IPS-20b (cell line): ENCODE measurements at regions not wholly inside any gene's neighbourhood (a gene's known extent, or its start where the extent isn't known, plus 50 kb on each side); places are given as distances from the start of the nearest gene placed in this dataset.
"Not testable (repeated sequence)": the region's sequence is repeated elsewhere in the genome, so short reads cannot be mapped to it uniquely, and the experiment has no call there.

ENCODE experiments used
- H3K27ac ChIP-seq: one replicate; pipeline ENCODE4 v1.5.1; 2013; ENCODE audit warnings: low read length
- H3K27me3 ChIP-seq: 2 replicates; pipeline ENCODE4 v1.6.1; 2013; ENCODE audit warnings: mild to moderate bottlenecking, low read length, inconsistent platforms; ENCODE audit not compliant: insufficient read depth
- H3K36me3 ChIP-seq: 2 replicates; pipeline ENCODE4 v1.6.1; 2013; ENCODE audit warnings: low read depth, mild to moderate bottlenecking, inconsistent platforms, low read length, moderate library complexity; ENCODE audit not compliant: insufficient read depth
- H3K4me1 ChIP-seq: 2 replicates; pipeline ENCODE4 v1.6.1; 2013; ENCODE audit warnings: mild to moderate bottlenecking, control low read depth, inconsistent platforms, low read length, moderate library complexity; ENCODE audit not compliant: insufficient read depth
- H3K4me3 ChIP-seq: 2 replicates; pipeline ENCODE4 v1.5.1; 2013; ENCODE audit warnings: mild to moderate bottlenecking, low read length, inconsistent platforms
- H3K9ac ChIP-seq: 2 replicates; pipeline ENCODE4 v1.6.1; 2013; ENCODE audit warnings: low read depth, mild to moderate bottlenecking, inconsistent platforms, low read length, moderate library complexity
- H3K9me3 ChIP-seq: 2 replicates; pipeline ENCODE4 v1.6.1; 2013; ENCODE audit warnings: mild to moderate bottlenecking, low read depth, low read length, inconsistent platforms; ENCODE audit not compliant: insufficient read depth

DNA sequence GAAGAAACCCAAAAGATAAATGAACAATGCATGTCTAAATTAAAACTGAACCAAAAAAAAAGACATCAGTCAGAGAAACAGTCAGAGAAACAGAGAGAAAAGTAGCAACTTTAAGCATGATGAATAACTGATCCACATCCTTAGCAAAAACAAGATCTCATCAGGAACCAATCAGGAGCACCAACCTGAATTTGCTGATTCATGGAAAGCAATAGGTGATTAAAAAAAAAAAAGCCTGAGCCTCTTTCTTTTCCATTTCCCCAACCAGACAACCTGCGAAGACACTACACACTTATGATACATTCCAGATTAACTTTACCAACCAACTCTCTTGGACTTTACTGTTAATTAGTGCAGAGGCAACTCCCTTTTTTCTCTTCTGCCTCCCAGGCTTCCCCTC is 112.7 kb upstream of the TAS2R1 start:
- no peak overlapping the region for H3K27ac ChIP-seq
- no peak overlapping the region for H3K9ac ChIP-seq
- H3K4me3 ChIP-seq: no peak overlapping the region
- no peaks in the 10 kb centered on the region for H3K4me1 ChIP-seq
- H3K9me3 ChIP-seq: no peaks in the 10 kb centered on the region
- H3K27me3 ChIP-seq: no peaks in the 10 kb centered on the region
- H3K36me3 ChIP-seq: no peaks in the 10 kb centered on the region

DNA sequence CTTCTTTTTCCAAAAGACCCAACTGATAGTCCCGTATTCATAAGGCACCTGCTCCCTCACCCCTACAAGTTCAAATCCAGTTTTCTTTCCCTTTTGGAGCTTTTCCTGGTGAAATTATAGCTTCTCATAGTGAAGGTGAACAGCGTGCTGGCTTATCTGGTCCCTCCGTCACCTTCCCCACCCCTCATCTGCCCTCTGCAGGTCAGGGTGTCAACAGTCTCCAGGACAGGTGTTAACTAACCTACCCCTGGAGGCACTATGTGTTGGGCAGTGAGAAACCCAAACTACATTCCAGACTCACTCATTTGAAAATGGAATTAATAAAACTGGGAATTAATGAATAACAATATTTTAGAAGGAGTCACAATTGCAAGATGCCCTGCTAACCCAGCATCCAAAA is 109.0 kb upstream of the TAS2R1 start:
- no peak overlapping the region for H3K4me3 ChIP-seq
- no peaks in the 10 kb centered on the region for H3K9me3 ChIP-seq
- no peak overlapping the region for H3K27ac ChIP-seq
- H3K27me3 ChIP-seq: no peaks in the 10 kb centered on the region
- H3K36me3 ChIP-seq: no peaks in the 10 kb centered on the region
- H3K4me1 ChIP-seq: no peaks in the 10 kb centered on the region
- no peak overlapping the region for H3K9ac ChIP-seq

DNA sequence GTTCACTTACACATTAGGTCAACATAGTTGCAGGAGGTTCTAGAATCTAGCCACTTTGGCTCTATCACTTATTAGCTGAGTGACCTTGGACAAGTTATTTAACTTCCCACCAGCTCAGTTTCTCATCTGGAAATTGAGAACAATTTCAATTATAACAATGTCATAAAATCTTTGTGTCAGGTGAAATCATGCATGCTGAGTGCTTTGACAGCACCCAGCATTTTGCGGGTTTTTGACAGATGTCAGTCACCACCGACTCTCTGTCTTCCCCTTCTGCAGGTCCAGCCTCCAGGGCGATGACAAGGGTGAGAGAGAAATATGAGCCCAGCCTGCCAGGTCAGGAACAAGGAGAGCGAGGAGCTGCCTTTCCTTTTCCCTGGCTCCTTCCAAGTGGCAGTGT is 107.1 kb upstream of the TAS2R1 start:
- Histone ChIP-seq H3K9ac (no peak overlapping the region), H3K9me3 (no peaks in the 10 kb centered on the region), H3K27ac (no peak overlapping the region), H3K4me3 (no peak overlapping the region), H3K4me1 (no peaks in the 10 kb centered on the region), H3K36me3 (no peaks in the 10 kb centered on the region), H3K27me3 (no peaks in the 10 kb centered on the region)

DNA sequence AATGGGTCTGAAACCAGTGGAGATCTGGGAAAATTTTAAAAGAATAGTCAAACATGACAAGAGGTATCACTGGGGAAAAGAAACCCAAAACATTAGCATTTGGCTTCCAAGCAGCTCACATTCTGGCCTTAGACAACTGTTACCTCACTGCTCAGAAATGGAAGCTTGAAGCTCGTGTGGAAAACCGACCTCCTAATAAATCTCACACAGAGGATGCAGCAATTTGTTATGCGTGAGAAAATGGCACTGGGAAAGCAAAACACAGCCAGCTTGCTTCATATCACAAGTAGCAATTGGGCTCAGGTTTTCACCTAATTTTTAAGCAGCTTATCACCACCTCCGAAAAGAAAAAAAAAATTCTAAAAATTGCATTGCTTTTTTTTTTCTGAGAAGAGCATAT is 103.3 kb upstream of the TAS2R1 start:
- no peaks in the 10 kb centered on the region for H3K9me3 ChIP-seq

DNA sequence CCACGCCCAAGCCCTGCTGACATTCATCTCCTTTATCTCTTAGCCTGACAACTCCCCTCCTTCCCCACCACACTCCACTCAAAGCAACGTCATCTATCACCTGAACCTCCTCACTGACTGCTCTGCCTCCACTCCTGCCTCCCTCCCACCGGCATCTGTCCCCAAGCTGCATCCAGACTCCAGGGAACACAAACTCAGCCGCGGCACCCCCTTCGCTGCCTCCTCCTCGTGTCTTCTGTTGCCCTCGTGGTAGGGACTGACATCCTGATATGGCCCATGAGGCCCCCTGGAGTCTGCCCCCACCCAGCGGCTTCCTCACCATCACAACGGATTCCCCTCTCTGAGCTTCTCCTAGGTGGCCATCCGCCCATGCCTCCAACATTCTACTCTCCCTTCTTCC is 101.0 kb upstream of the TAS2R1 start:
- H3K27me3 ChIP-seq: no peaks in the 10 kb centered on the region
- no peaks in the 10 kb centered on the region for H3K4me1 ChIP-seq
- no peak overlapping the region for H3K4me3 ChIP-seq
- H3K27ac ChIP-seq: no peak overlapping the region
- no peaks in the 10 kb centered on the region for H3K36me3 ChIP-seq
- H3K9me3 ChIP-seq: no peaks in the 10 kb centered on the region
- H3K9ac ChIP-seq: no peak overlapping the region

More for the DNA sequence above, 103.3 kb upstream of the TAS2R1 start:
- Histone ChIP-seq H3K36me3 (no peaks in the 10 kb centered on the region), H3K27ac (no peak overlapping the region), H3K27me3 (no peaks in the 10 kb centered on the region), H3K9ac (no peak overlapping the region), H3K4me1 (no peaks in the 10 kb centered on the region), H3K4me3 (no peak overlapping the region)

DNA sequence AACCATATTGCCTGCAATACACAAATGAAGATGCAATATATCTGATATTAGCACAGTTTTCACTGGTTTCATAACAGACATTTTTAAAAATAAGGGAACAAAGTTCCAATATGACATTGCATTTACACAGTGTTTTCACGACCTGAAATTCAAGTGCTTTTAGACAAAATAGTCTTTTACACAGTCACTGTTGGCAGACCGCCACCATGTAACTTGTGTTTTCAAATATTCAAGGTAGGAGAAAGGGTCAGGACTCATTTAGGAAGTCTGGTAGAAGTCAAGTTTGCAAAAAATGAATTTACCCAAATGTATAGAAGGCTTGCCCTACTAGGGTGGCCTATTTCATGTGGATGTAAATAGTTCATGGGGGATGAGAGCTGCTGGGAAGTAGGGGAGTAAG is 98.1 kb upstream of the TAS2R1 start:
- no peaks in the 10 kb centered on the region for H3K9me3 ChIP-seq
- no peak overlapping the region for H3K9ac ChIP-seq
- H3K4me3 ChIP-seq: no peak overlapping the region
- no peak overlapping the region for H3K27ac ChIP-seq
- no peaks in the 10 kb centered on the region for H3K4me1 ChIP-seq
- no peaks in the 10 kb centered on the region for H3K27me3 ChIP-seq
- H3K36me3 ChIP-seq: no peaks in the 10 kb centered on the region

DNA sequence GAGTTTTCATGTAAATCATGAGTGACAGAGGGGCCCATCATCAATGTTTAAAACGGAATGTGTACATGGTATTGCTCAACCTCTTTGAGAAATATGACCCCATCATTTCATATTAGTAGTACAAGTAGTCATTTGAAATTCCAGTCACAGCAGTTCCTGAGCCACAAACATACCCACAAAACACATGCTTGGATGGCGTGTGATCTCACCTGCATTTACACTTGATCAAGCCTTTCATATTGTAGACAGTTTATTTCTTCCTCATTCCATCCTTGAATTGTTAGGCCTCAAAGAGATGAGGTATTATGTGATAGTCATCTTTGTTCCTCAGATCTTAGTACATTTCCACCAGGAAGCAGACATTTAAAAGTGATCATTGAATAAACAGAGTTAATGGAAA is 96.8 kb upstream of the TAS2R1 start:
- Histone ChIP-seq H3K4me1 (no peaks in the 10 kb centered on the region), H3K36me3 (no peaks in the 10 kb centered on the region), H3K27ac (no peak overlapping the region), H3K27me3 (no peaks in the 10 kb centered on the region), H3K9me3 (no peaks in the 10 kb centered on the region), H3K4me3 (no peak overlapping the region), H3K9ac (no peak overlapping the region)

DNA sequence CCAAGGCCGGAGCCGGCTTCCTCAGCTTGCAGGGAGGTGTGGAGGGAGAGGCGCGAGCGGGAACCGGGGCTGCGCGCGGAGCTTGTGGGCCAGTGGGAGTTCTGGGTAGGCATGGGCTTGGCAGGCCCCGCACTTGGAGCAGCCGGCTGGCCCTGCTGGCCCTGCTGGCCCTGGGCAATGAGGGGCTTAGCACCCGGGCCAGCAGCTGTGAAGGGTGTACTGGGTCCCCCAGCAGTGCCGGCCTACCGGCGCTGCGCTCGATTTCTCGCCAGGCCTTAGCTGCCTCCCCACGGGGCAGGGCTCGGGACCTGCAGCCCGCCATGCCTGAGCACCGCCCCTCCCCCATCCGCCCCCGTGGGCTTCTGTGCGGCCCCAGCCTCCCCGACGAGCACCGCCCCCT is 95.1 kb upstream of the TAS2R1 start:
- not testable (repeated sequence) for H3K36me3 ChIP-seq, H3K9me3 ChIP-seq, H3K4me3 ChIP-seq, H3K4me1 ChIP-seq, H3K9ac ChIP-seq, H3K27me3 ChIP-seq, H3K27ac ChIP-seq

DNA sequence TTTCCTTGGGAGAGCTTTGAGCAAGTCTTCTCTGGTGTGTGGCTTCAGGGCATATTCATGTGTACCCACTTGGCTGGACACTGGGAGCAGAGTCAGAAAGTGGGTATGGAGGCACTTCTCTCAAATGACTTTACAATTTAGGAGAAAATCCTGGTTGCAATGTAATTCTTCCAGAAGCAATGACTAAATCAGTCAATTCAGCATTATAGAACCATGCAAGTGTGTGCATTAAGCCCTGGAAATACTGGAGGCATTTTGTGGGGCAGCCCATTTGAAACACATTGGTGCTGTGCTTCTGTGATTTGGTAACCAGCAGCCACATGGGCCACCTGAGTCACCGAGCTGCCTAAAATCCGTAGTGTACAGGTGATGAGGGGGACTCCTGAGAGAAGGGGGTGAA is 94.6 kb upstream of the TAS2R1 start:
- Histone ChIP-seq H3K4me3 (no peak overlapping the region), H3K27me3 (no peaks in the 10 kb centered on the region), H3K9me3 (no peaks in the 10 kb centered on the region), H3K36me3 (no peaks in the 10 kb centered on the region), H3K9ac (no peak overlapping the region), H3K4me1 (no peaks in the 10 kb centered on the region), H3K27ac (no peak overlapping the region)

DNA sequence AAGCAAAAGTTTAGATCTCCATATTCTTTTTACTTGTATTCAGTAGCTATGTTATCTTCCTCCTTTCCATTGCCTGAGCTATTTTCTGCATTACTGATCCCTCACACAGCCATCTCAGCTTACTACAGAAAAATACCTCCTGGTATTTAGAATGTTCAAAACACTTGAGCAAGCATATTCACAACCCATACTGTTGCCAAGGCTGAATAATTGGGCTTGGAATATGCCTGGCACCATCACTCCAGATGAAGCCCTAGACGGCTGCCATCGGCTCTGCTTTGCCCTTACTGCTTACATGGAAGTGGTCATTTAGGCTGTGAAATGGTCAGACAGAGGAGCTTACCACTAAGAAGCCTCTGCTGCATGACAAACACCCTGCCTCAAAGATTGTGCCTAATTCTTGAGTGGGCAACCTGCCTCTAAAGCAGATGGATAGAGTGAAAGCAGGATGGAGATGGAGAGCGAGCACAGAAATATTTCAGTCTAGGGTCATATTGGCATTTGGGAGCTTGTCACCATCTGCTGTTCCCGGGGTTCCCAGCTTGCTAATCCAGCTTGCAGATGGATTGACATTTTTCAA is 92.5 kb upstream of the TAS2R1 start:
- H3K27me3 ChIP-seq: no peaks in the 10 kb centered on the region
- H3K36me3 ChIP-seq: no peaks in the 10 kb centered on the region
- H3K9ac ChIP-seq: no peak overlapping the region

DNA sequence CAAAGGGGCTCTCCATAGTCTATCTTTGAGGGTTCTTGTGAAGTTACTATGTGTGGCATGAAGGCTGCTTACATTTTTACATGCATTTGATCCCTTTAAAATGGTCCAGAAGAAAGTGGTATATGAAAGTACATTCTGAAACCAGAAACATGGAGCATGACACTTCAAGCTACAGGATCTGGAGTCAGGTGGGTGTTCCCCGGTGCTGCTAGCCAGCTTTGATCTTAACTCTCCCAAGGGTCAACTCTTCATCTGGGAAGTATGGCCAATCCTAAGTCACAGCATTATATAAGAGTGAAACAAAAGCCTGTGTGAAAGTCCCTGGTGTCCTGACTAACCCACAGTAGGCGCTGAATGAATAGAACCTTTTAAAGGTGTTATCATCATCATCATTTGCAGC is 91.0 kb upstream of the TAS2R1 start:
- H3K9me3 ChIP-seq: no peaks in the 10 kb centered on the region
- no peak overlapping the region for H3K27ac ChIP-seq
- H3K4me1 ChIP-seq: no peaks in the 10 kb centered on the region
- H3K36me3 ChIP-seq: no peaks in the 10 kb centered on the region
- H3K27me3 ChIP-seq: no peaks in the 10 kb centered on the region
- no peak overlapping the region for H3K9ac ChIP-seq
- no peak overlapping the region for H3K4me3 ChIP-seq

More for the DNA sequence above, 92.5 kb upstream of the TAS2R1 start:
- Histone ChIP-seq H3K9me3 (no peaks in the 10 kb centered on the region), H3K4me1 (no peaks in the 10 kb centered on the region), H3K4me3 (no peak overlapping the region), H3K27ac (no peak overlapping the region)

DNA sequence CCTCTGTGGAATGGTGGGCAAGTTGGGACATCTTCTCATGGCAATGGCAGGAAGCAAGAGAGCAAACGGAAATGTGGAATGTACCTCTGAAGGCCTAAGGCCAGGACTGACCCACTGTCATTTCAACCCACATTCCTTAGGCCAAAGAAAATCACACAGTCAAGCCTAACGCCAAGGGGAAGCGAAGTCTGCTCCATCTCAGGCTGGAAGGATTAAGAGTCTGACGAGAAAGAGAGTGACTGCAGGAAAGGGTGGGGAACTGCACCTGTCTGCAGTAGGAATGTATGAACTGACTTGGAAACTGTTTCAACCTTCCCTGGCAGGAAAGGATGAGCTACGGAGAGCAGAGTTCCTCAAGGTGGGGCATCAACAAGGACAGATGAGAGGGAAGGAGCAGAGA is 90.2 kb upstream of the TAS2R1 start:
- Histone ChIP-seq H3K4me3 (no peak overlapping the region), H3K36me3 (no peaks in the 10 kb centered on the region), H3K9me3 (no peaks in the 10 kb centered on the region), H3K27me3 (no peaks in the 10 kb centered on the region), H3K27ac (no peak overlapping the region), H3K4me1 (no peaks in the 10 kb centered on the region), H3K9ac (no peak overlapping the region)

DNA sequence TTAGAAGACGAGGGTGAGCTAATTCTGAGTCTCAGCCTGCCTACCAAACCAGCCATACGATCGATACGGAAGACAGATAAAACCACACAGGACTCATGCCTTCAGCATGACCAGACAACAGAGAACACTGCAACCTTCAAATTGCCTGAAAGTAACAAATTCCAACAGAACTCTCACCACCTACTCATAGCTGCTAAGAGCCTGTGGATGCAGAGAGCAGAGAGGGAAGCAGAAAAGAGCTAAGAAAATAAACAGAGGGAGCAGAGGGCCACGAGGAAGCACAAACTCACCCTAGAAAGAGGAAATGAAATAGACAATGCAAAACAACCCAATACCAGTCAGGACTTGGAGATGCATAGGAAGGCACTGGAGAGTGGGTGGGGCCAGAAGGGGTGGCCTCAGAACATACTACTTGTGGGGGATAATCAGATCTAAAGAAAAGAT is 86.7 kb upstream of the TAS2R1 start:
- Histone ChIP-seq H3K36me3 (no peaks in the 10 kb centered on the region), H3K9ac (no peak overlapping the region), H3K27ac (no peak overlapping the region), H3K9me3 (no peaks in the 10 kb centered on the region), H3K4me3 (no peak overlapping the region), H3K27me3 (no peaks in the 10 kb centered on the region), H3K4me1 (no peaks in the 10 kb centered on the region)
